K562 (cell line): ENCODE measurements at regions not wholly inside any gene's neighbourhood (a gene's known extent, or its start where the extent isn't known, plus 50 kb on each side); places are given as distances from the start of the nearest gene placed in this dataset.

ENCODE experiments used
- ATAC-seq: fragments of 200-7000 bp; cut with Tn5 transposase; 3 replicates; pipeline ENCODE4 v1.9.1; 2020; ENCODE audit warnings: moderate library complexity
- BruUV-seq: library from RNA; stranded (reverse); fragments of 400-500 nt; replicated peaks from 2 replicates; lab custom pipeline; 2021; lab: Mats Ljungman, UMichigan
- CTCF ChIA-PET: fragments of 300-600 bp; formaldehyde crosslinking; extraction: SDS; loops from one replicate; lab custom pipeline; 2021; ENCODE audit warnings: low intra/inter-chr PET ratio; lab: Yijun Ruan, JAX
- POLR2A ChIA-PET: fragments of 300-600, 350-650 bp; sonication (Branson Sonifier 250); formaldehyde crosslinking; extraction: SDS; loops from one replicate; lab custom pipeline; 2021; ENCODE audit warnings: antibody characterized with exemption, inconsistent platforms; lab: Yijun Ruan, JAX
- DNase-seq, 4 experiments: peaks; one replicate each; pipeline versions ENCODE4 v3.0.0 to v3.0.0-alpha.2; 2011 to 2018; ENCODE audit warnings: low spot score in 3 of 4, mixed read lengths in 3 of 4; ENCODE audit errors: extremely low read depth in 1 of 4
- FAIRE-seq: peaks from 2 replicates; lab custom pipeline; 2011; peaks lifted over from hg19 to GRCh38; lab: Jason Lieb, UNC
- H2AFZ ChIP-seq: 2 replicates; pipeline ENCODE4 v1.6.0; 2011; ENCODE audit warnings: low read depth, low read length, control low read depth, inconsistent platforms
- H3K27ac ChIP-seq: fragments of 200-600 bp; 3 replicates; pipeline ENCODE4 v1.8.0; 2011; ENCODE audit warnings: low read depth, mild to moderate bottlenecking, control low read depth, inconsistent platforms, low read length, moderate library complexity, mixed read lengths; ENCODE audit errors: extremely low read depth
- H3K27me3 ChIP-seq, 2 experiments: fragments of 300-600 bp in 1 of 2; 2 replicates in 1 of 2; 3 replicates in 1 of 2; pipeline versions ENCODE4 v1.6.0 to v1.8.0; 2011; ENCODE audit warnings: inconsistent platforms in 2 of 2, low read length in 2 of 2, mild to moderate bottlenecking in 1 of 2, mixed read lengths in 1 of 2, moderate library complexity in 1 of 2; ENCODE audit not compliant: control insufficient read depth in 2 of 2, insufficient read depth in 2 of 2
- H3K36me3 ChIP-seq: fragments of 300-600 bp; 3 replicates; pipeline ENCODE4 v1.8.0; 2011; ENCODE audit warnings: mild to moderate bottlenecking, low read length, inconsistent platforms; ENCODE audit not compliant: control insufficient read depth, insufficient read depth
- H3K4me1 ChIP-seq, 2 experiments: fragments of 200-600 bp in 1 of 2; replicated peaks in 1 of 2; 2 replicates in 1 of 2; 3 replicates in 1 of 2; pipeline versions ENCODE4 v1.5.1 to v1.8.0; 2011; ENCODE audit warnings: inconsistent platforms in 2 of 2, low read length in 2 of 2, mild to moderate bottlenecking in 1 of 2, mixed read lengths in 1 of 2, moderate library complexity in 1 of 2; ENCODE audit not compliant: control insufficient read depth in 2 of 2, insufficient read depth in 2 of 2
- H3K4me2 ChIP-seq: 2 replicates; pipeline ENCODE4 v1.6.1; 2011; ENCODE audit warnings: low read length, control low read depth, inconsistent platforms, mixed read lengths; ENCODE audit not compliant: insufficient read depth
- H3K4me3 ChIP-seq: fragments of 200-600 bp; sonication (generic), shearing (Covaris generic); 2 replicates; pipeline ENCODE4 v1.5.1; 2016; ENCODE audit warnings: control low read depth, inconsistent platforms
- H3K79me2 ChIP-seq: fragments of 200-600 bp; 3 replicates; pipeline ENCODE4 v1.8.0; 2011; ENCODE audit warnings: low read length, inconsistent platforms; ENCODE audit not compliant: control insufficient read depth, insufficient read depth
- H3K9ac ChIP-seq, 2 experiments: 2 replicates each; pipeline versions ENCODE4 v1.6.0 to v1.6.1; 2011; ENCODE audit warnings: low read depth in 2 of 2, low read length in 2 of 2, control low read depth in 1 of 2, inconsistent platforms in 1 of 2, mild to moderate bottlenecking in 1 of 2, mixed read lengths in 1 of 2; ENCODE audit not compliant: insufficient read depth in 1 of 2
- H3K9me1 ChIP-seq: one replicate; pipeline ENCODE4 v1.6.0; 2011; ENCODE audit warnings: inconsistent platforms, mild to moderate bottlenecking, low read length, moderate library complexity; ENCODE audit not compliant: control insufficient read depth, insufficient read depth
- H3K9me3 ChIP-seq: replicated peaks from 2 replicates; pipeline ENCODE4 v1.5.1; 2011; ENCODE audit warnings: low read depth, low read length, inconsistent platforms; ENCODE audit not compliant: control insufficient read depth, insufficient read depth
- H4K20me1 ChIP-seq: replicated peaks from 2 replicates; pipeline ENCODE4 v1.6.1; 2011; ENCODE audit warnings: low read length, inconsistent platforms, mixed read lengths; ENCODE audit not compliant: control insufficient read depth, insufficient read depth
- ARHGAP35 ChIP-seq: fragments of 450-650 bp; IDR thresholded peaks from 2 replicates; pipeline ENCODE4 v1.6.1; 2018; ENCODE audit not compliant: partially characterized antibody
- ASH1L ChIP-seq: fragments of 450-650 bp; IDR thresholded peaks from 2 replicates; pipeline ENCODE4 v1.6.1; 2018; ENCODE audit warnings: borderline replicate concordance, mild to moderate bottlenecking, low read depth; ENCODE audit not compliant: partially characterized antibody
- DMBX1 ChIP-seq: fragments of 250-450 bp; sonication (Bioruptor Pico); IDR thresholded peaks from 2 replicates; pipeline ENCODE4 v1.8.0; 2022; ENCODE audit warnings: inconsistent platforms, mild to moderate bottlenecking, moderate library complexity, borderline replicate concordance
- ESRRB ChIP-seq: fragments of 250-450 bp; sonication (Bioruptor Pico); IDR thresholded peaks from 2 replicates; pipeline ENCODE4 v1.5.0; 2020; ENCODE audit warnings: mild to moderate bottlenecking, moderate library complexity, borderline replicate concordance
- FOXJ3 ChIP-seq: sonication (generic); formaldehyde crosslinking; IDR thresholded peaks from 2 replicates; pipeline ENCODE4 v1.4.0; 2020; ENCODE audit warnings: mild to moderate bottlenecking, missing genetic modification reagents
- ID3 ChIP-seq, 2 experiments: fragments of 250-450 bp in 1 of 2; fragments of 450-650 bp in 1 of 2; sonication (Bioruptor Pico) in 1 of 2; IDR thresholded peaks; 2 replicates each; pipeline versions ENCODE4 v1.6.1 to v1.8.0; 2016 to 2021; ENCODE audit warnings: mild to moderate bottlenecking in 2 of 2, moderate library complexity in 2 of 2, missing compliant biosample characterization in 1 of 2, missing genetic modification characterization in 1 of 2
- NFE2L1 ChIP-seq: fragments of 450-650 bp; IDR thresholded peaks from 2 replicates; pipeline ENCODE4 v1.6.1; 2016; ENCODE audit warnings: missing genetic modification characterization, low read depth, mild to moderate bottlenecking, missing compliant biosample characterization, moderate library complexity, borderline replicate concordance
- NR4A1 ChIP-seq, 2 experiments: fragments of 250-450 bp in 1 of 2; fragments of 450-650 bp in 1 of 2; sonication (Bioruptor Pico) in 1 of 2; IDR thresholded peaks; 2 replicates each; pipeline versions ENCODE4 v1.4.0 to v1.6.1; 2016 to 2020; ENCODE audit warnings: mild to moderate bottlenecking in 2 of 2, missing compliant biosample characterization in 1 of 2, missing genetic modification characterization in 1 of 2, moderate library complexity in 1 of 2
- POLR2G ChIP-seq: fragments of 200-400 bp; formaldehyde crosslinking; IDR thresholded peaks from 2 replicates; pipeline ENCODE4 v1.6.1; 2017; ENCODE audit warnings: low read depth, mild to moderate bottlenecking, antibody characterized with exemption, low read length, moderate library complexity
- REST ChIP-seq, 2 experiments: fragments of 450-650 bp; formaldehyde crosslinking in 1 of 2; IDR thresholded peaks; 2 replicates each; pipeline versions ENCODE4 v1.4.0 to v1.6.1; 2014 to 2020; ENCODE audit warnings: mild to moderate bottlenecking in 2 of 2, borderline replicate concordance in 1 of 2, low read depth in 1 of 2
- ZKSCAN3 ChIP-seq: fragments of 250-450 bp; sonication (Bioruptor Pico); IDR thresholded peaks from 2 replicates; pipeline ENCODE4 v1.4.0; 2020
- ZNF695 ChIP-seq: fragments of 450-650 bp; formaldehyde crosslinking; IDR thresholded peaks from 2 replicates; pipeline ENCODE4 v1.4.0; 2020; ENCODE audit warnings: mild to moderate bottlenecking, moderate library complexity
- WGBS: fragments of 100-300 bp; shearing (Covaris generic); methylation state at CpG from one replicate; pipeline ENCODE4 v1.1.6; 2016; ENCODE audit warnings: low coverage, mixed read lengths; ENCODE audit not compliant: insufficient coverage; ENCODE audit errors: missing lambda C conversion rate; 5-methylcytosine and 5-hydroxymethylcytosine counted together
- in situ Hi-C: fragments of 300-500 bp; cut with MboI; formaldehyde crosslinking; loops from 4 replicates; pipeline ENCODE4 v1.15.0; 2018; ENCODE audit warnings: inconsistent platforms, mixed read lengths
- intact Hi-C: fragments of 100-400 bp; cut with micrococcal nuclease; formaldehyde crosslinking; loops from 2 replicates; pipeline ENCODE4 v1.14.2; 2022

- CTCF ChIA-PET = no interaction called here
- Histone ChIP-seq H3K9ac (no peak overlapping the region), H3K9me3 (no peaks in the 10 kb centered on the region), H3K4me3 (no peak overlapping the region), H3K4me2 (peak overlapping the region; percentile 43; the same call in 1 of the 2 replicates), H2AFZ (peak overlapping the region; percentile 63; the same call in 1 of the 2 replicates), H3K27ac (no peak overlapping the region), H3K79me2 (no peaks in the 10 kb centered on the region), H3K27me3 (peaks cover 0 to 17% of the 10 kb centered on the region in 2 experiments; a peak in 2 of 5 replicates), H3K4me1 (peaks cover 0 to 13% of the 10 kb centered on the region in 2 experiments; a peak in 2 of 5 replicates), H4K20me1 (no peaks in the 10 kb centered on the region), H3K9me1 (no peaks in the 10 kb centered on the region), H3K36me3 (no peaks in the 10 kb centered on the region)
- in situ Hi-C loops = no loop called here
- DNase-seq (no peak), ATAC-seq (peak; percentile 20; the same call in 1 of the 3 replicates), FAIRE-seq (no peak)
- POLR2A ChIA-PET = interaction anchor here (0.6 to 0.8 kb wide), 2 partner anchors 137 to 341 kb away, joined by 3 read pairs; partner anchors contain the start of gene KIF20B
- 25% methylated on average over 7 of the region's 23 CpGs for WGBS
- no TSS peak for BruUV-seq
- intact Hi-C loops = no loop called here
- TF ChIP-seq ESRRB (no peak), ID3 (CRISPR knock-in tag; IDR thresholded peaks at IDR 0.05) (no peak), ID3 (tag; IDR thresholded peaks at IDR 0.05) (no peak), REST (IDR thresholded peaks at IDR 0.05; ENCODE audit: borderline replicate concordance) (no peak), REST (CRISPR knock-in tag; IDR thresholded peaks at IDR 0.05; ENCODE audit: low read depth) (no peak), POLR2G (no peak), NR4A1 (CRISPR knock-in tag; IDR thresholded peaks at IDR 0.05) (no peak), NR4A1 (tag; IDR thresholded peaks at IDR 0.05) (no peak), DMBX1 (no peak), ZNF695 (no peak), ASH1L (no peak), NFE2L1 (tag) (no peak), ARHGAP35 (no peak), FOXJ3 (no peak), ZKSCAN3 (CRISPR knock-in tag) (no peak)
Observed at GRCh38 chr10:89838044-89838615, 136.7 kb downstream of the KIF20B start.
